22Rv1 (cell line): ENCODE measurements at regions not wholly inside any gene's neighbourhood (a gene's known extent, or its start where the extent isn't known, plus 50 kb on each side); places are given as distances from the start of the nearest gene placed in this dataset.

ENCODE experiments used
- ZFX ChIP-seq: fragments of 450-650 bp; IDR thresholded peaks from 2 replicates; pipeline ENCODE4 v1.6.1; 2017; ENCODE audit warnings: antibody characterized with exemption, borderline replicate concordance
- TF ChIP-seq, protein P1 (sequence below): fragments of 450-650 bp; IDR thresholded peaks from 2 replicates; pipeline ENCODE4 v1.5.1; 2017; ENCODE audit warnings: mild to moderate bottlenecking

DNA sequence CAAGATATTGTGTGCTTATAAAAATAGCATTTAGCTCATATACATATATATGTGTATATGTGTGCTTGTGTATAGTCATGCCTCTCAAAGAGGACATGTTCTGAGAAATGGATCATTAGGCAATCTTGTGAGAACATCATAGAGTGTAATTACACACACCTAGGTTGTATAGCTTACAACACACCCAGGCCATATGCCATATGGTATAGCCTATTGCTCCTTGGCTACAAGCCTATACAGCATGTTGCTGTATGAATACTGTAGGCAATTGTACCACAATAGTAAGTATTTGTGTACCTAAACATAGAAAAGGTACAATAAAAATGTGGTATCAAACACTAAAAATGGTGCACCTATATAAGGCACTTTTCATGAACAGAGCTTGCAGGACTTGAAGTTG, 1510.5 kb upstream of the LRRTM3 start:
- TF ChIP-seq, protein P1, sequence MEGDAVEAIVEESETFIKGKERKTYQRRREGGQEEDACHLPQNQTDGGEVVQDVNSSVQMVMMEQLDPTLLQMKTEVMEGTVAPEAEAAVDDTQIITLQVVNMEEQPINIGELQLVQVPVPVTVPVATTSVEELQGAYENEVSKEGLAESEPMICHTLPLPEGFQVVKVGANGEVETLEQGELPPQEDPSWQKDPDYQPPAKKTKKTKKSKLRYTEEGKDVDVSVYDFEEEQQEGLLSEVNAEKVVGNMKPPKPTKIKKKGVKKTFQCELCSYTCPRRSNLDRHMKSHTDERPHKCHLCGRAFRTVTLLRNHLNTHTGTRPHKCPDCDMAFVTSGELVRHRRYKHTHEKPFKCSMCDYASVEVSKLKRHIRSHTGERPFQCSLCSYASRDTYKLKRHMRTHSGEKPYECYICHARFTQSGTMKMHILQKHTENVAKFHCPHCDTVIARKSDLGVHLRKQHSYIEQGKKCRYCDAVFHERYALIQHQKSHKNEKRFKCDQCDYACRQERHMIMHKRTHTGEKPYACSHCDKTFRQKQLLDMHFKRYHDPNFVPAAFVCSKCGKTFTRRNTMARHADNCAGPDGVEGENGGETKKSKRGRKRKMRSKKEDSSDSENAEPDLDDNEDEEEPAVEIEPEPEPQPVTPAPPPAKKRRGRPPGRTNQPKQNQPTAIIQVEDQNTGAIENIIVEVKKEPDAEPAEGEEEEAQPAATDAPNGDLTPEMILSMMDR: no peak
- no peak for TF ChIP-seq ZFX
